GM21526 (cell line): ENCODE measurements at regions not wholly inside any gene's neighbourhood (a gene's known extent, or its start where the extent isn't known, plus 50 kb on each side); places are given as distances from the start of the nearest gene placed in this dataset.

Experiments used
- ATAC-seq: cut with Tn5 transposase; IDR thresholded peaks from one replicate; pipeline ENCODE4 v1.9.1; 2021; ENCODE audit warnings: moderate library complexity; ENCODE audit not compliant: unreplicated experiment, low FRiP score

DNA sequence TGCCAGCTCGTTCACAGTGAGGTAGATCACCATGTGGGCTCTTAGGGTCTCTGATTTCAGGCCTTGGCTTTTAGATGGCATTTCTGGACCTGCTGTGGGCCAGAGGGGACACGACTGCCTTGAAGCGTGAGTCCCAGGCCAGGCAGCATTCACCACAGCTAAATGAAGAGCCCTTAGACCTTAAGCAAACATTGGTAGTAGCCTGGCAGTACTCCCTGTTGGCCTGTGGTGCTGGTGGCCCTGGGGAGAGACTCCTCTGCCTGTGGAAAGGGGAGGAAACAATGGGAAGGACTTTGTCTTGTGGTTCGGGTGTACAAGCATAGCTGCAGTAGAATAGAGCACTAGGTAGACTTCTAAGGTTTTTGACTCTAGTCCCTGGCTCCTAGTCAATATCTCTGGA is 456.0 kb upstream of the DCC start:
- no peak for ATAC-seq

DNA sequence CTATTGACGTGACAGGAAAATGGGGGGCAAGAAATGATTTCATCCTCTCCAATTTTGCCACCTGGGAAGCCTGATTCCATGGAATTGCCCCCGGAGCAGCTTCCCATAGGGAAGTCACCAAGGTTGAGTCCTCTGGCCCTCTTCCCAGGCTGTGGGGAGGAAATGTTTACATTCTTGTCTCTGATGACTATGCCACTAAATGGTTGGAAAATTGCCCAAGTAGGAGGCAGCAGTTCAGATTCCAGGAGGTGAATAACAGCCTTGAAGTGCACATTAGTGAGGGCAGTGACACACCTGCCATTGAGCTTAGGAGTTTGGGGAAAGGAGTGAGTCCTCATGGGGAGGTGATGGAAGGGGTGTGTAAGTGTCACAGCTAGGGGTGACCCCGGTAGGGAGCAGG is 449.2 kb upstream of the DCC start:
- ATAC-seq, result no peak

DNA sequence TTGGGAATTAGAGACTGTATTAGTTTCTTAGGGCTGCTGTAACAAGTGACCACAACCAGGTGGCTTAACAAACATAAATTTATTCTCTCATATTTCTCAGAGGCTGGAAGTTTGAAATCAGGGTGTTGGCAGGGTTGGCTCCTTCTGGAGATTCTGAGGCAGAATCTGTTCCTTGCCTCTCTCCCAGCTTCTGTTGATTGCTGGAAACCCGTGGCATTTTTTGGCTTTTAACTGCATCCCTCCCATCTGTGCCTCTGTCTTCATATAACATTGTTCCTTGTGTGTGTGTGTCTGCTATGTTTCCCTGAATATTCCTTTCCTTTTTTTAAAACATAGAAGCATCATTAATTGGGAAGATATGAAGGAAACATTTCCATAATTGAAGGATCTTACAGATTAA is 448.1 kb upstream of the DCC start:
- ATAC-seq, result no peak

DNA sequence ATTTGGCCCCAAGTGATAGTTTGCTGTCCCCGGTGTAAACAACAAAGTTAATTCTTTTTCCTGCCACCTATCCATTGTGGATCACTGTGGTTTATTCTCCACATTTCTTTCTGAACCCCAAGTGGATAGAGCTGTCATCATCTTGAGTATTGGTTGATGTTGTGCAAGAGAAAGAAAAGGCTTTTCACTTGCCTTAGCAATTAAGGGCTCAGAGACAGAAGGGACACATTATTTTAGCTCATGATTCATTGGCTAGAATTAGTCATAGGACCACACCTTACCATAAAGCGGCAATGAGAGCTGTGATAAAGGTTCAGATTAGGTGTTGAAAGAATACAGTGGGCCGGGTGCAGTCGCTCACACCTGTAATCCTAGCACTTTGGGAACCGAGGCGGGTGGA is 442.1 kb upstream of the DCC start:
- ATAC-seq, result no peak

DNA sequence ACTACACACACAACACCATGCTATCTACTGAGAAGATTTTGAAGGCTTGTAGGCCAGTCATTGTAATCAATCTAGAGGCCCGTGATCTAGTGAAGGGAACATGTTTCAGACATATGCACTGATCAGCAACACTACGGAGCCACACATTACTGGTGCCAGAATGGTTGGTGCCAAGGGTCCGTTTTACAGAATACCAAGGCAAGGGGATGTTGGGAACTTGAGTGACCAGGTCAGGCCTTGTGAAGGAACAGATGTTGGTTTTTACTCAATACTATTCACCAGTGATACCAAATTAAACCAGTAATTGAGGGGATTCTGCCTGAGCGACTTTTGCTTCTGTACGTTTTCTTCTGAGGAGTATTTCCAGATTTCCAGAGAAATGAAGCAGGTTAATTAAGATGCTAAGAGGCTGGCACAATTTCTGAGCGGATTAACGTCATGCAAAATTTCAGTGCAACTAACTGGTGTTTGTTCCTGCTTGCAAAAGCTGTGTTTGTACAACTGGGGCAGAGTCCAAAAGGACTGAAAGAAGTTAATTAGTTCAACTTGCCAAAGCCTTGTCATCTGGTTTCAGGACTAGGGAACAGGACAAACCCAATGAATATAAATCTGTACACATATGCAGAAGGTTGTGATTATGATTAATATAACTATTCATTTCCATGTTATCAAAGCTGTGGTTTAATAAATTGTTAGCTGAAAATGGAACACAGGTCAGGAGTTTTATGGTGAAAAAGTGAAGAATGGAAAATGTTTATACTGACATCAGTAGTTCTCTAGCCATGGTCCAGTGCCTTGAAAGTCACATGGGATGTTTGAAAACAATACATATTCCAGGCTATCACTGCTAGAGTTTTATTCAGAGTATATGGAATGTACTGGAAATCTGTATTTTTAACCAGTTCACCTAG is 432.1 kb upstream of the DCC start:
- ATAC-seq, result no peak

DNA sequence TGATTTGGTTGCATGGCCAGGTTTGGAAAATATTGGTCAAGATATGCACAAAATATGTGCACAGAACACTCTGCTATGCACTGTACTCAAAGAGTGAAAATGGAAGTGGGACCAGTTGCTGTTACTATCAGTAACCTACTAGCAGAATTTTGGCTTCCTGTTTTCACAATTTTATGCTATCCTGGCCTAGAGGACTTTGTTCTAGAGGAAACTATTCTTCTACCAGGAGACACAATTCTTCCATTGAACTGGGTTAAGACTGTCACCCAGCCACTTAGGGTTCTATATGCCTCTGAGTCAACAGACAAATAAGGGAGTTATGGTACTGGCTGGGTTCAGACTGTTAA is 431.4 kb upstream of the DCC start:
- ATAC-seq, result no peak

DNA sequence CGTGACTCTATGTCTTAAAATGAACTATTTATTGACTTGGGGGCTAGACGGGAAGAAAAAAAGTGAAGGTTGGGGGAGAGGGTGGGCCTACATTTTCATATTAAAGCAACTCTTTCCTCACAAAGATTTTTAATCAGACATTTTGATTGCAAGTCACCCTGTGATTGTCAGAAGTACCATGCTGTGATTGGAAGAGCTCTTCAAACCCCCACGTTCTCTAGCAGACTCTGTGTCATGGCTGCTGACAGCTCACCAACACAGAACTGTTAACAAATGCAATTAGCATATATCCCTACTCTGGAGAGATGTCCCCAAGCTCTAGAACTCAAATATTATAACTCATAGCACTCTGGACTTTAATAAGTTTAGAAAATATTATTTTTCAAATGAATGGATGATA is 428.4 kb upstream of the DCC start:
- ATAC-seq, result no peak

DNA sequence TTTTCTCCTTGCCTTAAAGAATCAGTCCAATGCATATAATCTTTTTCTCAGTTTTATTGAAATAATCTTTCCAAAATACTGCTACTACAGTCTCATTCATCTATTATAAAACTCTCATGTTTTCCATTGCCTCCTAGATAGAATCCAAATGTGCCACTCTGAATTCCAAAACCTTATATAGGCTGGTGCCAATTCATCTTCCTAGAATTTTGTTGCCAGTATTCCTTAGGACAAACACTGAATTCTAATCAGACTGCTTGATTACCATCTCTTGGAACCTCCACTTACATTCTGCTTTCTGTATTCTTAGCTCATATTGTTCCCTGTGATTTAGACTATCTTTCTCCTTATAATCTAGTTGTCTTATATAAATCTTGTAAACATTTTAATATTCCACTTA is 427.6 kb upstream of the DCC start:
- ATAC-seq, result no peak

DNA sequence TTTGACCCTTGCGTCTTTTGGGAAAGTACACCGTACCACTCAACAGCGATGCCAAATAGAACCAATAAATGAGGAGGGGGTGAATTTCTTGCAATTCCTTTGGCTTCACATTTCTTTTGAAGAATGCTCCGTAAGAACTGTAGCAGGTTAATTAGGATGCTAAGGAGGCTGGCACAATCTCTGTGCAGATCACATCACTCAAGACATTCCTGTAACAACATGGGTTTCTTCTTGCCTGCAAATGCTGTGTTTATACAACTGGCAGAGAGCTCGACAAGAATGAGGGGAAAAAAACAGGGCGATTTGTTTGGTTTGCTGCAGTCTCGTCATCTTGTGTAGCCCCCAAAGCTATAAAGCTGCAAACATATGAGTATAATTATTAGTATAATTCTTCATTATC is 424.8 kb upstream of the DCC start:
- no peak for ATAC-seq

DNA sequence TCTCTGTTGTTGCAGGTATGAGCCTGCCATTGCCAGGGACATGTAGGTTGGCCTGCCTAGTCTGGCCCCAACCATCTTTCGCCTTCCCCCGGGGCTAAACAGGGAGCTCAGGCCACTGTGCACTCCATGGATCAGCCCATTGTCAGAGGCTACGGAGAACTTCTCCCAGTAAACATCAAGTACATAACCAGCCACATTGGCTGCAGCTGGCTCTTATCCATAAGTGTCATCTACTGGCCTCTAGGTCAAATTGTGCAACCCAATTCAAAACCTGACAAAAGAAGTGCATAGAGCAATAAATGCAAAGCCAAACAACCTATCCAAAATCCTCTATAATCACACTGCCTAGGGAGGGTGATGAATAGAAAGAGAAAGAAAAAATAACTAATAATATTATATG is 418.1 kb upstream of the DCC start:
- no peak for ATAC-seq

DNA sequence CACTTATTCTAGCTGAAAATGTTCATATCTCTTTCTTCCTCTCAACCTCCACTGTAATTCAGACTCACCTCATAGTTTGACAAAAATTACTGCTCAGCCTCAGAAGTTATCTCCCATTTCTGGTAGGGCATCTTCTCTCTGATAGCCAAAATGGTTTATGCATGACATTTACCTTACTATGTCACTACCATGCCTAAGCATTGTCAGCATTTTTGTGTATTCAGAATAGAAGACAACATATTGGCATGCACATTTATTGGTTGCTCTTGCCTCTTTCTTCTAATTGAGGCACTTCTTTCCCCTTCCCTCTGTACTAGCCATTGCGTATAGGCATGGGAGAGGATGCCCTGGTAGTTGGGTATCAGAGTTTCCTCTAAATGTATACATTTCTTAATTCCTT is 406.1 kb upstream of the DCC start:
- ATAC-seq, result no peak

DNA sequence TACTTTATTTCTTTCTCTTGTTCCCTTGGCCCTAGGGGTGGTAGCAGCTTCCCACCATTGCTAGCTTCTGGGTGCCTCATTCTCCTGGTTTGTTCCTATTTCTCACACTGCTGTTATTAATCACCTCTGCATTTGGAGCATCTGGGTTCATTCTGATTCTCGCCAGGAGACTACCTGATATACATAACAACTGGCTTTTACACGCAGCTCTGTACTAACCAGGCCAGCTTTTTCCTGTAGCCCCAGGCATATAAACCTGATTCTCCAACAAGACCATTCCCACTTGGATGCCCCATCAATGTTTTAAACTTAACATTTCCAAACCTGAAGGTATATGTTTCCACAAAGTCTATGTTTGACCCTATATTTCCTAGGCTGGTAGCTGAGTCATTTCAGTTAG is 403.9 kb upstream of the DCC start:
- ATAC-seq, result no peak

DNA sequence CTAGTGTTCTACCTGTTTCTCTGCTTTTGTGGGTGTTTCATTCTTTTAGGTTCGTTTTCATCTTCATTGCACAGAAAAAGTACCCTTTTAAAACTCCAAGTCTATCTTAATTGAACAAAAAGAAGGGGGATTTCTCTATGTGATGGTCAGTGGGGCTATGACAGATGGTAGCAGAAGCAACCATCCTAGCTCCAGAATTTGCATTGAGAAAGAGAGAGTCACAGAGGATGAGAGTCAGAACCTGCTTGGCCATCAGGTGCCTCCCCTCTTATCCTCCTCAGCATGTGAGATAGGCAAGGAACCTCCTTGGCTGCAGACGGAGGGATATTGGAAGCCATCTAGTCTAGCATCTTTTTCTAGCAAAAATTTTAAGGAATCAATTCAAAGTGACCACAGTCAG is 398.0 kb upstream of the DCC start:
- no peak for ATAC-seq

DNA sequence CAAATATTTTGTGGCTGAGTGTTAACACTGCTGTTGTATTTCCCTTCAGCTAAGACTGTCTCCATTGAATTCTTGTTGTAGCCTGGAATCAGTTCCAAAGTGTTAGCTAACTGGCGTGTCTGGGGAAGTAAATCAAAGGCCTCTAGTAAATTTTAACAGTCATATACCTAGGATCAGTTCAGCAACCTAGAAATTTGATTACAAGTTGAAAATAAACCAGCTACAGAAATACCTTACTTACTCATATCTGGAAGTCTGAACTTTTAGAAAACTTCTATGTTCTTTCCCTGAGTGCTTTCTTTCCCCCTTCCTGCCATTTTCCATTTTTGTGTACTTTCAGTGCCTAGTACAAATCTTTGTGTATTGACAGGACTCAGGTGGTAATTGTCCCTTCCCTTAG is 396.7 kb upstream of the DCC start:
- ATAC-seq, result no peak

DNA sequence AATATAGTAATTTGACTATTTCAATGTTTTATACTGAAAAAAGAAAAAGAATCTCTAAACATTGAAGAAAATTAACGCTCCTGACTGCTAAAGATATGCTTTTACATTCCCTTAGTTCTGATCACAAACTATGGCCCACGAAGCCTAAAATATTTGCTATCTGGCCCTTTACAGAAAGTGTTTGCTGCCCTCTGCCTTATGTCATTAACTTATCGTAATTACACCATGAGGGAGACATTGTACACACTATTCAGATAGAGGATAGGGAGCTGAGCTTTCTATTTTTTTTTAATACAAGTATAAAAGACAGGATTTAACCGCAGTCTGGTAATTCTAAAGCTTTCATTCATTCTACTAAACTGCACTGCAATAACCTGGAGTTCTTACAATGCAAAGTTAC is 393.1 kb upstream of the DCC start:
- no peak for ATAC-seq

DNA sequence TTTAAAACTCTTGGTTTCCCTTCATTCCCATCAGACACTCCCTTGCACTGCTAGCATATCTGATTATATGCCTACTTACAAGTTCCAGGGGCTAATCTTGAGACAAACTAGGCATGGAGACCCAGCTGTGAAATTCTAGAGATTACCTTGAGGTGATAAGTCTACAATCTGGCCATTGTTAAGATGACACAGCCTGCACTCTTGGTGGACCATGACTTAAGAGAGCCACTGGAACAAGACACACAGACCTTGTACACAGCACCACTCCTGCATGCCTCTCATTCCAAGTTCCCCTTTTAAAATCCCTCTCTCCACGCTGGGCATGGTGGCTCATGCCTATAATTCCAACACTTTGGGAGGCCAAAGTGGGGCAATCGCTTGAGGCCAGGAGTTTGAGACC is 387.2 kb upstream of the DCC start:
- ATAC-seq, result no peak

DNA sequence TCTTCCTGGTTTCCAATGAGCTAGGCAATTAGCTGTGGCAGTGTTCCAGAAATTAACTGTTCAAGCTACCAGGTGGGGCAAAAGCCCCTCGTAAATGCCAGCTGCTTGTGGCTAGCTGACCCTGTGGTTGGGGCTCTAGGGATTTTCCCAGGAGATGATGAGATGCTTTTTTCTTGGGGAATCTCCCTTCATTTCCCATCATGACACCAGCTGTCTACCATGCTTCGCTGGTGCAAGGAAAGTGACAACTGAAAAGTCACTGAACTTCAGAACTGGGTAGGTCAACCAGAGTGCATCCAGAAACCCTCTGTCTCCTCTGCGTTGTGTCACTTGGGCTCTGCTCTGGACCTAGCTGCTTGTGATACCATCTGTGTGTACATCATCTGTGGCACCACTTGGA is 386.5 kb upstream of the DCC start:
- peak; percentile 79 for ATAC-seq

DNA sequence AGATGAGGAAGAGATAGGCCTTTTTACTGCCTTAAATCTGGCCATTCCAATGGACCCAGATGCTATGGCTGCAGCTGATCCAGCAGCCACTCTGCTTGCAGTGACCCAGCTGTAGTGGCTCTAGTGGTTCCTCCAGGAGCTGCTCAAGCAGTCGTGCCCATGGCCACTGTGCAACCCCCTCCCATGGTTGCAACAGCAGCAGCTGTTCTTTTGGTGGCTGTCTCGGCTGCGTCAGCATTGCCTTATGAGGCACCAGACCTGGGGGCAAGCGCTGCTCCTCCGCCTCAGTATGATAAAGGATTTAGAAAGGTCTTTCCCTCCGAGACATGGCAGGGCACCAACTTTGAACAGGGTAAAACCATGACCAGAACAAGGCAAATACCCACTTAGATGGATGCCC is 384.9 kb upstream of the DCC start:
- no peak for ATAC-seq

DNA sequence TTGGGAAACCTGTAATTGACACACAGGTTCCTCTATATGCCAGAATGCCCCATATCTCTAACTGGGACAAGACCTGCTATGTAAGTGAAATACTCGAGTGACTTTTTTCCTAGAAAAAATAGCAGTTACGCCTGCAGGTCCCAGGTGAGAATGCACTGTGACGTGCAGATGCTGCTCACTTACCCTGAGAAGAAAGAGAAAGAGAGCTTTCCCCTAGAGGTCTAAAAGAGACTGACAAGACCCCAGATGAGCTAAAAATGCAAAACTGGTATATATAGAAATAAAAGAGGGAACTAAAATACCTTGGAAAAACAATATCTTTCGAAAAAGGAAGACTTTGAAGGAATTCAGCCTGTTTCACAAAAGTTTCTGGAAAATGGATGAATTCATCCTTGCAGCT is 383.0 kb upstream of the DCC start:
- ATAC-seq, result no peak

DNA sequence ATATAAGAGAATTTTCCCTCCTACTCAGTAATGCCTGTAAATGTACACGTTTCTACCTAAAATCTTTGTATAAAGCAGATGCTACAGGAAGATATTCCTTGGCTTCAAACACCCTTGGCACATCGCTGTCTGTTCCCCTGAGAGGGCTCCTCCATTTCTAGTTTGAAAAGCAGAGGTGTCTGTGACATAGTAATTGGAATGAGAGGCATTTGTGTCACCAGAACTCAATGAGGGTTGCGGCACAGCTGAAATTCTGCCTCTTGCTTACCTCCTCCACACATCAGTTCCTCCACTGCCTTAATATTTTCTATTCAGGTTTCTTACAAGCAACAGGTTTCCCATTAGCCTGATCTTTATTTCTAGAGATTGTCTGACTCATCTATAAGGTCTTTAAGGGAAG is 359.9 kb upstream of the DCC start:
- ATAC-seq, result no peak

DNA sequence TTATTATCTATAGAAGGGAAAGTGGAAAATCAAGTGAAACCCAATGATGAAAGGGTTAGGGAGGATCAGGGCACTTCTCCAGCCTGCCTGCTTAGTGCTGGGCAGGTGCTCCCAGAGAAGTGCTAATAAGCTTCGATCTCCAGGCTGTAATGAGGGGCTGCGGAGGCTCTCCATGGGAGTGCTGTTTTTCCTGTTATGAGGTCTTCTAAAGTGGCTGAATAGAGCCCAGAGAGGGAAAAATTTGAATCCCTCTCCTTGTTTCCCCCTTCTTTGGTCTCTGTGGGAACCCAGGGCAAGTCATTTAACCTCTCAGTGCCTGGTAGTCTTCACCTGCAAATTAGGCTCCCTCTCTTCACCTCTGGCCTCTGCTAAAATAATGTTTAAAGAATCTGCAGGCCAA is 351.7 kb upstream of the DCC start:
- no peak for ATAC-seq

DNA sequence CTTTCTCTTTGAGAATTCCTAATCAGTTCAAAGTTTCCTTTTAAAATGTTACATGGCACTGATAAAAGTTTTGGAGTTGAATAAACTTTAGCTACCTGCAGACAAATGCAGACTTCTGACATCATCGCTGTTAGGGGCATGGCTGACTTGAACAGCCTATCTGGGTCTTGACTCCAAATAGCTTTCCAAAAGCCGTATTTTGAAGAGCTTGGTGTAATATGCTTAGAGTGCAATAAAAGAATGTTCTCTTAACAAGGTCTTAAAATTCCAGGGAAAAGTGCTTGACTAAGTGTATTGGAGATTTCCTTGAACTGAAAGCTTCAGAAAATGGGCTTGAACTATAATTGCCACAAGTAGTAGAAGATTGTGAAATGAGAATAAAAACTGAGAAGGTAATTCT is 342.9 kb upstream of the DCC start:
- no peak for ATAC-seq

DNA sequence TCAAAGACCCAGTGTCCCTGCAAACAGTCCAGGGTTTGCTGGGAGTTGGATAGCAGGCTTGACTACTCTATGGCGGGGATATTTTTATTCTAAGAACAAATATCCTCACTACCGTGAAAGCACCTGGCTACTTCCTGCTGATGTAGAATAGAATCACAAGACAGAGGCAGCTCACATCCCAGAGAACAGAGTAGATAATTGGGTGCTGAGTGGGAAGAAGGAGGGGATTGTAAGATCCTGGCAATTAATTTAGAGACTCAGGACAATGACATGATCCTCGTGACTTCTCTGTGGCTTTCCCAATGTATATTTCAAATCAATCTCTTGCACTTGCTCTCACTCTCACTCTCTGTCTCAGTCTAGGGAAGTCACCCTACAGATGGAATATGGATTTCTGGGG is 341.9 kb upstream of the DCC start:
- ATAC-seq, result no peak
